Prostate gland (tissue), 2 donors: ENCODE measurements at regions not wholly inside any gene's neighbourhood (a gene's known extent, or its start where the extent isn't known, plus 50 kb on each side); places are given as distances from the start of the nearest gene placed in this dataset.

Experiments
- CTCF ChIP-seq, 4 experiments: fragments of 200-600 bp in 2 of 4; fragments of 450-650 bp in 2 of 4; sonication (generic) in 2 of 4; IDR thresholded peaks; 1 replicate in 3 of 4; 2 replicates in 1 of 4; pipeline ENCODE4 v1.5.1; 2016 to 2019; ENCODE audit warnings: antibody characterized with exemption in 4 of 4, mild to moderate bottlenecking in 2 of 4, moderate library complexity in 2 of 4
- POLR2AphosphoS5 ChIP-seq: sonication (generic); formaldehyde crosslinking; IDR thresholded peaks from one replicate; pipeline ENCODE4 v1.6.1; 2017; ENCODE audit warnings: antibody characterized with exemption

GRCh38 chr2:5020116-5020875 is 671.9 kb upstream of the SOX11 start:
- TF ChIP-seq POLR2AphosphoS5 (no peak), CTCF (IDR thresholded peaks at IDR 0.05) (no peak)
